ENCODE measurements at regions not wholly inside any gene's neighbourhood (a gene's known extent, or its start where the extent isn't known, plus 50 kb on each side); places are given as distances from the start of the nearest gene placed in this dataset.
"Not testable (repeated sequence)": the region's sequence is repeated elsewhere in the genome, so short reads cannot be mapped to it uniquely, and the experiment has no call there.

- TF ChIP-seq, protein P1, sequence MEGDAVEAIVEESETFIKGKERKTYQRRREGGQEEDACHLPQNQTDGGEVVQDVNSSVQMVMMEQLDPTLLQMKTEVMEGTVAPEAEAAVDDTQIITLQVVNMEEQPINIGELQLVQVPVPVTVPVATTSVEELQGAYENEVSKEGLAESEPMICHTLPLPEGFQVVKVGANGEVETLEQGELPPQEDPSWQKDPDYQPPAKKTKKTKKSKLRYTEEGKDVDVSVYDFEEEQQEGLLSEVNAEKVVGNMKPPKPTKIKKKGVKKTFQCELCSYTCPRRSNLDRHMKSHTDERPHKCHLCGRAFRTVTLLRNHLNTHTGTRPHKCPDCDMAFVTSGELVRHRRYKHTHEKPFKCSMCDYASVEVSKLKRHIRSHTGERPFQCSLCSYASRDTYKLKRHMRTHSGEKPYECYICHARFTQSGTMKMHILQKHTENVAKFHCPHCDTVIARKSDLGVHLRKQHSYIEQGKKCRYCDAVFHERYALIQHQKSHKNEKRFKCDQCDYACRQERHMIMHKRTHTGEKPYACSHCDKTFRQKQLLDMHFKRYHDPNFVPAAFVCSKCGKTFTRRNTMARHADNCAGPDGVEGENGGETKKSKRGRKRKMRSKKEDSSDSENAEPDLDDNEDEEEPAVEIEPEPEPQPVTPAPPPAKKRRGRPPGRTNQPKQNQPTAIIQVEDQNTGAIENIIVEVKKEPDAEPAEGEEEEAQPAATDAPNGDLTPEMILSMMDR (tag by site-specific recombination; IDR thresholded peaks at IDR 0.05): not testable (repeated sequence)
- TF ChIP-seq ZBTB7A (tag by site-specific recombination; IDR thresholded peaks at IDR 0.05; ENCODE audit: low read depth); RBAK (tag by site-specific recombination; IDR thresholded peaks at IDR 0.05); ZNF560 (tag by site-specific recombination; IDR thresholded peaks at IDR 0.05; ENCODE audit: borderline replicate concordance); PRDM1 (tag by site-specific recombination; IDR thresholded peaks at IDR 0.05); TCF7L2 (IDR thresholded peaks at IDR 0.05; ENCODE audit: borderline replicate concordance, low read depth, low read length): not testable (repeated sequence)
- TF ChIP-seq, protein P2, sequence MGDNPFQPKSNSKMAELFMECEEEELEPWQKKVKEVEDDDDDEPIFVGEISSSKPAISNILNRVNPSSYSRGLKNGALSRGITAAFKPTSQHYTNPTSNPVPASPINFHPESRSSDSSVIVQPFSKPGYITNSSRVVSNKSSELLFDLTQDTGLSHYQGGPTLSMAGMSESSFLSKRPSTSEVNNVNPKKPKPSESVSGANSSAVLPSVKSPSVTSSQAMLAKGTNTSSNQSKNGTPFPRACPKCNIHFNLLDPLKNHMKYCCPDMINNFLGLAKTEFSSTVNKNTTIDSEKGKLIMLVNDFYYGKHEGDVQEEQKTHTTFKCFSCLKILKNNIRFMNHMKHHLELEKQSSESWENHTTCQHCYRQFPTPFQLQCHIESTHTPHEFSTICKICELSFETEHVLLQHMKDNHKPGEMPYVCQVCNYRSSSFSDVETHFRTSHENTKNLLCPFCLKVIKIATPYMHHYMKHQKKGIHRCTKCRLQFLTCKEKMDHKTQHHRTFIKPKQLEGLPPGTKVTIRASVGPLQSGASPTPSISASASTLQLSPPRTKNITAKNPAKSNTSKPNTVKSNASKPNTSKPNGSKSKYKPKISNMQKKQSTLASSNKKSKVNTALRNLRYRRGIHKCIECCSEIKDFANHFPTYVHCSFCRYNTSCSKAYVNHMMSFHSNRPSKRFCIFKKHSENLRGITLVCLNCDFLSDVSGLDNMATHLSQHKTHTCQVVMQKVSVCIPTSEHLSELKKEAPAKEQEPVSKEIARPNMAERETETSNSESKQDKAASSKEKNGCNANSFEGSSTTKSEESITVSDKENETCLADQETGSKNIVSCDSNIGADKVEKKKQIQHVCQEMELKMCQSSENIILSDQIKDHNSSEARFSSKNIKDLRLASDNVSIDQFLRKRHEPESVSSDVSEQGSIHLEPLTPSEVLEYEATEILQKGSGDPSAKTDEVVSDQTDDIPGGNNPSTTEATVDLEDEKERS (tag by site-specific recombination; IDR thresholded peaks at IDR 0.05): not testable (repeated sequence)
These were observed 59.2 kb upstream of the SLC47A1 start for GRCh38 chr17:19474405-19474804.
